Ishikawa (cell line): ENCODE measurements at regions not wholly inside any gene's neighbourhood (a gene's known extent, or its start where the extent isn't known, plus 50 kb on each side); places are given as distances from the start of the nearest gene placed in this dataset.

Experiments used
- CEBPB ChIP-seq: IDR thresholded peaks from 2 replicates; pipeline ENCODE4 v1.6.1; 2012
- EGR1 ChIP-seq: IDR thresholded peaks from 2 replicates; pipeline ENCODE4 v1.6.1; 2012
- EP300 ChIP-seq: IDR thresholded peaks from 2 replicates; pipeline ENCODE4 v1.6.1; 2012; ENCODE audit warnings: borderline replicate concordance
- FOXM1 ChIP-seq: IDR thresholded peaks from 2 replicates; pipeline ENCODE4 v1.6.1; 2012; ENCODE audit warnings: low read depth, borderline replicate concordance
- NFIC ChIP-seq: IDR thresholded peaks from 2 replicates; pipeline ENCODE4 v1.6.1; 2012
- TAF1 ChIP-seq: IDR thresholded peaks from 2 replicates; pipeline ENCODE4 v1.6.1; 2012; ENCODE audit warnings: low read depth, mild to moderate bottlenecking
- TCF12 ChIP-seq: IDR thresholded peaks from 2 replicates; pipeline ENCODE4 v1.6.1; 2012; ENCODE audit warnings: low read depth
- YY1 ChIP-seq: IDR thresholded peaks from 2 replicates; pipeline ENCODE4 v1.6.1; 2012; ENCODE audit warnings: low read depth
- ZBTB7A ChIP-seq: IDR thresholded peaks from 2 replicates; pipeline ENCODE4 v1.6.1; 2012; ENCODE audit warnings: low read depth
- TF ChIP-seq, protein P1 (sequence below): IDR thresholded peaks from 2 replicates; pipeline ENCODE4 v1.6.1; 2012; ENCODE audit warnings: low read depth, mild to moderate bottlenecking

- TF ChIP-seq EP300 (no peak), YY1 (no peak), CEBPB (no peak), FOXM1 (no peak), EGR1 (no peak), TCF12 (no peak), TAF1 (no peak), NFIC (no peak), ZBTB7A (no peak)
- TF ChIP-seq, protein P1, sequence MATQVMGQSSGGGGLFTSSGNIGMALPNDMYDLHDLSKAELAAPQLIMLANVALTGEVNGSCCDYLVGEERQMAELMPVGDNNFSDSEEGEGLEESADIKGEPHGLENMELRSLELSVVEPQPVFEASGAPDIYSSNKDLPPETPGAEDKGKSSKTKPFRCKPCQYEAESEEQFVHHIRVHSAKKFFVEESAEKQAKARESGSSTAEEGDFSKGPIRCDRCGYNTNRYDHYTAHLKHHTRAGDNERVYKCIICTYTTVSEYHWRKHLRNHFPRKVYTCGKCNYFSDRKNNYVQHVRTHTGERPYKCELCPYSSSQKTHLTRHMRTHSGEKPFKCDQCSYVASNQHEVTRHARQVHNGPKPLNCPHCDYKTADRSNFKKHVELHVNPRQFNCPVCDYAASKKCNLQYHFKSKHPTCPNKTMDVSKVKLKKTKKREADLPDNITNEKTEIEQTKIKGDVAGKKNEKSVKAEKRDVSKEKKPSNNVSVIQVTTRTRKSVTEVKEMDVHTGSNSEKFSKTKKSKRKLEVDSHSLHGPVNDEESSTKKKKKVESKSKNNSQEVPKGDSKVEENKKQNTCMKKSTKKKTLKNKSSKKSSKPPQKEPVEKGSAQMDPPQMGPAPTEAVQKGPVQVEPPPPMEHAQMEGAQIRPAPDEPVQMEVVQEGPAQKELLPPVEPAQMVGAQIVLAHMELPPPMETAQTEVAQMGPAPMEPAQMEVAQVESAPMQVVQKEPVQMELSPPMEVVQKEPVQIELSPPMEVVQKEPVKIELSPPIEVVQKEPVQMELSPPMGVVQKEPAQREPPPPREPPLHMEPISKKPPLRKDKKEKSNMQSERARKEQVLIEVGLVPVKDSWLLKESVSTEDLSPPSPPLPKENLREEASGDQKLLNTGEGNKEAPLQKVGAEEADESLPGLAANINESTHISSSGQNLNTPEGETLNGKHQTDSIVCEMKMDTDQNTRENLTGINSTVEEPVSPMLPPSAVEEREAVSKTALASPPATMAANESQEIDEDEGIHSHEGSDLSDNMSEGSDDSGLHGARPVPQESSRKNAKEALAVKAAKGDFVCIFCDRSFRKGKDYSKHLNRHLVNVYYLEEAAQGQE: no peak
Observed at GRCh38 chr18:44231936-44232335, 448.8 kb upstream of the SETBP1 start.
